DND-41 (cell line): ENCODE measurements at regions not wholly inside any gene's neighbourhood (a gene's known extent, or its start where the extent isn't known, plus 50 kb on each side); places are given as distances from the start of the nearest gene placed in this dataset.

ENCODE experiments used
- CTCF ChIP-seq: IDR thresholded peaks from 2 replicates; pipeline ENCODE4 v1.5.1; 2012; ENCODE audit warnings: borderline replicate concordance, low read length, moderate library complexity, mild to moderate bottlenecking; ENCODE audit not compliant: poor library complexity, severe bottlenecking; ENCODE audit errors: extremely low read depth
- EZH2 ChIP-seq: IDR thresholded peaks from 3 replicates; pipeline ENCODE4 v1.6.1; 2012; ENCODE audit warnings: borderline replicate concordance, low read depth, mild to moderate bottlenecking, moderate library complexity, low read length, inconsistent platforms; ENCODE audit not compliant: severe bottlenecking

DNA sequence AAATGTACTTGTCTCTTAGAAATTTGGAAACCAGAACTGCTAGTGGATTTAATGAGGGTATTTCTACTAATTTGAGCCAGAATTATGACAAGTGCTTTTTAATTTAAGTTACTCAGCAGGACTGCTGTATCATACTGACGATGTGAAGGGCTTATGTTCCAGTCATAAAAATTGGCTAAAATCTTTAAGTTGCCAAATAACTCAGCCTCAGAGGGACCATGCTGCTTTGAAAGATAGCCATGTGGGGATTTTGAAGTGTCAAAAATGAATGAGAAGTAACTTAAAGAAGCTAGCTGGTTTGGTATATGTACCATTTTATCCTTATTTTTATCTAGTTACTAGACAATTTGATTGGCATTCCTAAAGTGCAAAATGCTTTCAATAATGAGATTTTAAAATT is 545.0 kb downstream of the DIPK2A start:
- TF ChIP-seq CTCF (no peak), EZH2 (no peak)
